ENCODE measurements at regions not wholly inside any gene's neighbourhood (a gene's known extent, or its start where the extent isn't known, plus 50 kb on each side); places are given as distances from the start of the nearest gene placed in this dataset.

GRCh38 chr14:76933515-76933914, 95.0 kb downstream of the IRF2BPL start:
- intact Hi-C loops (cut with micrococcal nuclease; ENCODE audit: unreplicated experiment): no loop called here
- Histone ChIP-seq H3K27me3 (replicated peaks; ENCODE audit: insufficient read depth, low read depth, low read length, poor library complexity) (no peaks in the 10 kb centered on the region), H3K36me3 (ENCODE audit: insufficient read depth, low read length, poor library complexity, severe bottlenecking) (no peaks in the 10 kb centered on the region), H3K4me1 (ENCODE audit: insufficient read depth, low read length, poor library complexity, severe bottlenecking) (peaks cover 18% of the 10 kb centered on the region), H3K4me3 (ENCODE audit: low read depth, low read length, poor library complexity, severe bottlenecking) (no peak overlapping the region), H3K27ac (ENCODE audit: low read depth, low read length, poor library complexity, severe bottlenecking) (no peak overlapping the region), H3K9me3 (ENCODE audit: low read depth, low read length, poor library complexity, severe bottlenecking) (no peaks in the 10 kb centered on the region)
- POLR2A ChIA-PET (ENCODE audit: low non-redundant PET): no interaction called here
- CTCF ChIA-PET: interaction anchor here (0.7 kb wide), 1 partner anchor 11 kb away, joined by 3 read pairs; no protein-coding TSS in a partner anchor
- TF ChIP-seq EZH2 (IDR thresholded peaks at IDR 0.05; ENCODE audit: borderline replicate concordance, low read depth, low read length, poor library complexity, severe bottlenecking) (no peak), CTCF (conservative IDR thresholded peaks at IDR 0.05; ENCODE audit: low read depth, low read length) (no peak)
- no TSS peak for BruUV-seq (replicated peaks)
- no peak for DNase-seq (ENCODE audit: low spot score)

- ChIA-PET CTCF (no interaction called here), POLR2A (ENCODE audit: low non-redundant PET) (no interaction called here)
- intact Hi-C loops (cut with micrococcal nuclease; ENCODE audit: unreplicated experiment): no loop called here
- Histone ChIP-seq H3K4me3 (ENCODE audit: low read depth, low read length, poor library complexity, severe bottlenecking) (no peak overlapping the region), H3K27ac (ENCODE audit: low read depth, low read length, poor library complexity, severe bottlenecking) (no peak overlapping the region), H3K36me3 (ENCODE audit: insufficient read depth, low read length, poor library complexity, severe bottlenecking) (no peaks in the 10 kb centered on the region), H3K9me3 (ENCODE audit: low read depth, low read length, poor library complexity, severe bottlenecking) (no peaks in the 10 kb centered on the region), H3K27me3 (replicated peaks; ENCODE audit: insufficient read depth, low read depth, low read length, poor library complexity) (no peaks in the 10 kb centered on the region), H3K4me1 (ENCODE audit: insufficient read depth, low read length, poor library complexity, severe bottlenecking) (peaks cover 15% of the 10 kb centered on the region)
- DNase-seq (ENCODE audit: low spot score): no peak
- BruUV-seq (replicated peaks): no TSS peak
- TF ChIP-seq EZH2 (IDR thresholded peaks at IDR 0.05; ENCODE audit: borderline replicate concordance, low read depth, low read length, poor library complexity, severe bottlenecking) (no peak), CTCF (conservative IDR thresholded peaks at IDR 0.05; ENCODE audit: low read depth, low read length) (no peak)
These were observed 96.7 kb downstream of the IRF2BPL start for GRCh38 chr14:76931631-76932402.

GRCh38 chr14:76930549-76930948, 98.0 kb downstream of the IRF2BPL start:
- intact Hi-C loops (cut with micrococcal nuclease; ENCODE audit: unreplicated experiment): no loop called here
- H3K36me3 ChIP-seq (ENCODE audit: insufficient read depth, low read length, poor library complexity, severe bottlenecking): no peaks in the 10 kb centered on the region
- H3K4me1 ChIP-seq (ENCODE audit: insufficient read depth, low read length, poor library complexity, severe bottlenecking): peaks cover 15% of the 10 kb centered on the region
- H3K9me3 ChIP-seq (ENCODE audit: low read depth, low read length, poor library complexity, severe bottlenecking): no peaks in the 10 kb centered on the region
- H3K27me3 ChIP-seq (replicated peaks; ENCODE audit: insufficient read depth, low read depth, low read length, poor library complexity): no peaks in the 10 kb centered on the region
- POLR2A ChIA-PET (ENCODE audit: low non-redundant PET): no interaction called here
- no peak overlapping the region for H3K27ac ChIP-seq (ENCODE audit: low read depth, low read length, poor library complexity, severe bottlenecking)
- no peak for DNase-seq (ENCODE audit: low spot score)
- no TSS peak for BruUV-seq (replicated peaks)
- no peak overlapping the region for H3K4me3 ChIP-seq (ENCODE audit: low read depth, low read length, poor library complexity, severe bottlenecking)
- CTCF ChIA-PET: no interaction called here
- TF ChIP-seq EZH2 (IDR thresholded peaks at IDR 0.05; ENCODE audit: borderline replicate concordance, low read depth, low read length, poor library complexity, severe bottlenecking) (no peak), CTCF (conservative IDR thresholded peaks at IDR 0.05; ENCODE audit: low read depth, low read length) (no peak)

Measured in A673 (cell line).